Hematopoietic multipotent progenitor cell treated with erythropoietin and hydrocortisone succinate and interleukin-3 and kit ligand, for 15 days (in vitro differentiated cells): ENCODE measurements at regions not wholly inside any gene's neighbourhood (a gene's known extent, or its start where the extent isn't known, plus 50 kb on each side); places are given as distances from the start of the nearest gene placed in this dataset.

Experiments
- DNase-seq: peaks from one replicate; pipeline ENCODE4 v3.0.0-alpha.2; 2015; ENCODE audit warnings: low spot score

DNA sequence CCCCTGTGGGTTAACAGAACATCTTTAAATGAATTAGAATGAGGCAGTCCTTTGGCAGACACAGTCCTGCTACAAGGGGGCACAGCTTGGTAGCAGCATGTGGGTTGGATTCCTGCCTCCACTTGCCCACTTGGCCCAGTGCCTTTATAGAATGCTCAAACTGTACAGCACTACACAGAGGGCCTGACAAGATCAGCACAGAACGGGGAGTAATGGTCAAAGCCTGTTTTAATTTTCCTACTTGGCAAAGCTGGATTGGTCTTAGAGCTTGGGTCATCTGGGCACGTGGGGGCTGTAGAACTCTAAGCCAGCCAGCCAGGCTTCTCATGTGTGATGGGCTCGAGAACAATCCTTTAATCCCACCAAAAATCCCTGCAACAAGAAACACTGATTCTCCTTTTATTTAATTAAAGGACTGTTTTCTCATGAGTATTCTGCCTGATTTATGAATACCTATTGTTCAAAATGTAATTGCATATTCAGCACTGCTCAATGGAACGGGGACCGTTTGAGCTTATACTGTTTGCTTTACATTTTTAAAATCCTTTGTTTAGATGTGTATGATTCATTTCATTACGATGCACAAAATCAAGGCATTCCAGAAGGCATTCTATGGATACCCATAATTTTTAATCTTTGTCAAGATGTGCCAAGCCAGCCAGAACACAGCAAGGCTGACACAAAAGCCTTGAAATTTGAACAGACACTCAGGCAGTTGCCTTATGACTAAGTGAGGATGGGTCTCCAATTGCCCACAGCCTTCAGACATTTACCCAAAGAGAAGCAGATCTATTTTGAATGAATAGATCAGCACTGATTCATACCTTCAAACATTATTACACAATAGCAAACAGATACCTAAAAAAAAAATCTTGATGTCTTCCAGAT is 249.3 kb upstream of the TGFBR2 start:
- DNase-seq = no peak

DNA sequence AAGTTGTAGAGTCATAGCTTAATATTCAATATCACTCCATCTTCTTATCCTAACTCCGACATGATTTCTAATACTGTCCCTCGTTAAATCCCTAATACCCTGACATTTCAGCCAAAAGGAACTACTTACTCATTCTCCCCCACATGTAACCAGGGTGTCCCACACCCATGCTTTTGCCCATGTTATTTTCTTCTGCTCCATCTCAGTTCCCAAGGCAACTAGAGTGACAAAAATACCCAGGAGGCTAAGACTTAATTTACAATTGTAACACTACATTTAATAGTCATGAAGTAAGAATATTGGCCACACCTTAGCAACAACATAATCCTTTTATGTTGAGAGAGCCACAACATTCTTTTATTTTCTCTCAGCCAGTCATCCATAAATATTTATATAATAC is 248.5 kb upstream of the TGFBR2 start:
- DNase-seq = no peak

DNA sequence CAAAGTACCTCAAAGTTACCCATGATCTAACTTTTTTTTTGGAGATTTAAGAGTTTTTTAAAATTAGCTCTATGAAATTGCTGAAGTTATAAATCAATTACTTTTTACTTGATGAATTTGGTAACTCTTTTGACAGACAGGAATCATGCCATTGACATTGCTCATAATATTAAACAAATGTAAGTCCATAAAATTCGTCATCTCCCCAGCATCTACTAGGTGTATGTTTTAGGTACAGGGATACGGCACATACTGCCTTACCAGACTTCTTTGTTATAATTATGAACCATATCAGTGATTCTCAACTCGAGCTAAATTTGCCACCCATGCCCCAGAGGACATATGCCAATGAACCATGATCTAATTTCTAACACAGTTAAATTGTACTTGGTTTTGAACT is 247.5 kb upstream of the TGFBR2 start:
- no peak for DNase-seq

DNA sequence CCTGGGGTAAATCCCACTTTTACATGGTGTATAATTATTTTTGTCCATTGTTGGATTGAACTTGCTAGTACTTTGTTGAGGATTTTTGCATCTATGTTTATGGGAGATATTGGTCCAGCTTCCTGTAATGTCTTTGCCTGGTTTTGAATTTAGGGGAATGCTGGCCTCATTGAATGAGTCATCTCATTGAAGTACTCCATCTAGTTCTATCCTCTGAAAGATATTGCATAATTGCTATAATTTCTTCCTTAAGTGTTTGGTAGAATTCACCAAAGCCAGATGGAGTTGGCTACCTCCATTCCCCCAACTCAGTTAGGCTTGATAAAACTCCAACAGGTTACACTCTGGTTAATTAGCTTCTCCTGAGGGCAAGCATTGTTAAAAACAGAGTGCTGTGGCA is 237.4 kb upstream of the TGFBR2 start:
- no peak for DNase-seq

DNA sequence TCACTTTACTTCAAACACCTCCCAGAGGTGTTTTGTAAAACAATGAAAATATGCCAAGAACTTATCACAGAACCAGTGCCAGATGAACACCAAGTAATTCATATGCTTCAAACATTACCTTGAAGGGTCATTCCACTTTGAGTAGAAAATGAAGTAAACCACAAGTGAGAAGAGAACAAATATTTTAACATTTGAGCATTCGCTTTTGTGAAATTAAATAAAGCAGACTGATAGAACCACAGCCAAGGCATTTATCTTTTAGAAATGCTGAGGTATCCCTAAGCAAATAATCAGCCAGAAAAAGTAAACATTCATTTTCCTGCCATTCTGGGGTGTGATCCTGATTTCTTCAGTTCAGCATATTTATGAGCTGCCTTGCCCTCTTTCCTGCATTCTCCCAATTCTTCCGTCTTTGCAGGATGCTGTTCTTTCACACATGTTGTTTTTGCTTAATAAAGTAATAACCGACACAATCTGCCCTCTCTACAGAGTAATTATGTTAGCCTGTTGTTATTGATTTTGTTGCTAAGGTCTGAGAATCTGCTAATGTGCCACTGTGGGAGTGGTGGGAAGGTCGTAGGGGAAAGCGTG is 235.6 kb upstream of the TGFBR2 start:
- no peak for DNase-seq

DNA sequence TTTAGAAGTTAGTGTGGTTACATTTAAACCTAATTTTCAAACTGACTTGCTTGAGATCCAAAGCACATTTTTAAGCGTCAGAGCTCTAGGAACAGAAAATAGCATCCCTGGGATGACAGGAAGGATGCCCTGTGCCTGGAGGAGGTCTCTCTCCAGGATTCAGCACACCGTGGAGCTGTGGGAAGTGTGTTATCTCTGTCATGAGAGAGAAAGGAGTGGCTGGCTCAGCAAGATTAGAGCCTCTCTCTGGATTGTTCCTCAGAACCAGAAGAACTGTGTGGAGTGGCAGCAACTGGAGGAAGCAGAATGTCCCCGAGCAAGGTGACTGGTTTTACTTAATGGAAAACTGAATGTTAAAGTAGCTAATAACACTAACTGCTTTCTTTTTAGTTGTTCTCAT is 233.6 kb upstream of the TGFBR2 start:
- DNase-seq = no peak

DNA sequence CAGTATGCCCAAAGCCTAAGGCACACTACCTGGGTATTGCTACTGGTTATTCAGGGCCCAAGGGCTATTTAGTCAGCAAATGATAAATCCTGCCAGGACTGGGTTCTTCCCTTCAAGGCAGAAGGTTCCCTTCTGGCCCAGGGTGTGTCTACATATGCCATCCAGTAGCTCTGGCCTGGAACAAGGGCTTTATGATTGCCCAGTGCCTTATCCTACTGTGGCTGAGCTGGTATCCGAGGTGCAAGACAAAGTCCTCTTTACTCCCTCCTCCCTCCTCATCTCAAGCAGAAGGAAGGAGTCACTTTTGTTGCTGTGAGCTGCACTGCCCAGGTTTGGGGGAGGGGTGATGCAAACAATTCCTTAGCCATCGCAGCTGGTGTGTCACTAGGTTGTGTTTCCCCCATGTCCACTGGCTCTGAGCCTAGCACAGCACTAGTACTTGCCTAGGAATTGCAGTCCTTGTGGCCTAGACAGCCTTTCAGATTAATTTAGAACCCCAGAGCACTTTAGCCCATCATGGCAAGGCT is 221.8 kb upstream of the TGFBR2 start:
- no peak for DNase-seq

DNA sequence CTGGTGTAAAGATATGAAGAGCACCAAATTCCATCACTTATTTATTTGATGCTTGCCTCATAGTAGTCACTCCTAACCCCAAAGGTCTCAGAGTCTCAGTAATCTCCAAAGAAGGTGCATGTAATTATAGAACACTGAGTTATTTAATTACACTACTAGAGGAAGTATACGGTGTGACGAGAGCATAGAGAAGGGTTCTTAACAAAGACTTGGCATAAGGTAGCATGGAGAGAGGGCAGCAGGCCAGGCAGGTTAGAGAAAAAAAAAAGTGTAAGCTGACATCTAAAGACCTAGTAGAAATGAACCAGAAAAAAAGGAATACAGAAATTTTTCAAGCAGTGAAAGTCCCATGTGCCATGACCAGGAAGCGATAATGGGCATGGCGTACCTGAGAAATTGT is 213.3 kb upstream of the TGFBR2 start:
- no peak for DNase-seq

DNA sequence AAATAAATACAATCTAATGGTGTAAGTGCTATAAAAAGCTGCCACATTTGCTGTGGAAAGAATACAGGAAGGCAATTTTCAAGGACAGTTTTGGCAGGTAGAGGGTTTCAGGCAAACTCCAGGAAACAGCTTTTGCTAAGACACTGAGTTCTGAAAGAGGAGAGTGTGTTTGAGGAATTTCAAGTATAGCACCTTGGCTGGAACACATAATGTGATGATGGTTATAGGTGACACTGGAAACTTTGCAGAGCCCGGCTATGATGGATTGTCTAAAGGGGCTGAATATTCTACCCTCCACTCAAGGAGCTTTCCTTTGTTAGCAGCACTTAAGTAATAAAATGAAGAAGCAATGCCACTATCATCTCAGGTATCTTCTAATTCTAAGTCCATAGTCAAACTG is 209.4 kb upstream of the TGFBR2 start:
- no peak for DNase-seq

DNA sequence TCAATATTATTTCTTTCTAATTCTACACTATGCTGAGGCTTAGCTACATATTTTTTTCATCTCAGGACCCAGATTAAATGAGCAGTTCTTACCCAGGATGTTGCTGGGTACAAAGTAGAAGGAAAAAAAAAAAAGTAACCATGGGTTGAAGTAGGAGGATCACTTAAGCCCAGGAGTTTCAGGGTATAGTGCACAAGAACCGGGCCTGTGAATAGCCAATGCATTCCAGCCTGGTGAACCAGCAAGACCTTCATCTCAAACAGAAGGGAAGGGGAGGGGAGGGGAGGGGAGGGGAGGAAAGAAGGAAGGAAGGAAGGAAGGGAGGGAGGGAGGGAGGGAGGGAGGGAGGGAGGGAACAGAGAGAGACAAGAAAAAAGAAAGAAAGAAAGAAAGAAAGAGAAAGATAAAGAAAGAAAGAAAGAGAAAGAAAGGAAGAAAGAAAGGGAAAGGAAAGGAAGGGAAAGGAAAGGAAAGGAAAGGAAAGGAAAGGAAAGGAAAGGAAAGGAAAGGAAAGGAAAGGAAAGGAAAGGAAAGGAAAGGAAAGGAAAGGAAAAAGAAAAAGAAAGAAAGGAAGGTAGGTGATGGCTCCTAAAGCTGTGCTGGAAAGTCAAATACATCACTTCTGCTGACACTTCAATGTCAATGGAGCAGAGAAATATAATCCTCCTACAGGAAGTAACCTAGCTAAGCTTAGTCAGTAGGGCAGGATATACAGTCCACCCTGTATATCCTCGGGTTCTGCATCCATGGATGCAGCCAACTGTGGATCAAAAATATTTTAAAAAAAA is 206.8 kb upstream of the TGFBR2 start:
- no peak for DNase-seq

DNA sequence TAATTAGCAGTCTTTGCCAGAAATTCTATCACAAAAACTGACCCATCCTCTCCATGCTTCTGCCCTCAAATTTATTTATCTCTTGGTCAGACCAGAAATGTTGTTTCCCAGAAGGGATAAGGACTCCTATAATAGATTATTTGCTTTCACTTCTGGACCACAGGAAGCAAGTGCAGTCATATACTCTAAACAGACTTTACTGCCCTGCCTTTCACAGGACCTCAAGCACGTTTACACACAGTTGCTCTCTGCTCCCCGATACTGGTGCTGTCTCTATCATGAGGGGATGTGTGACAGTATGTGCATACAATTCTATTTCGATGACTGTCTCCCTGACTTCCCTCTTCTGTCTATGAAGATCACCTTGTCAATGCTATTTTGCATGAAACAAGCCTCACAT is 205.5 kb upstream of the TGFBR2 start:
- DNase-seq = no peak

DNA sequence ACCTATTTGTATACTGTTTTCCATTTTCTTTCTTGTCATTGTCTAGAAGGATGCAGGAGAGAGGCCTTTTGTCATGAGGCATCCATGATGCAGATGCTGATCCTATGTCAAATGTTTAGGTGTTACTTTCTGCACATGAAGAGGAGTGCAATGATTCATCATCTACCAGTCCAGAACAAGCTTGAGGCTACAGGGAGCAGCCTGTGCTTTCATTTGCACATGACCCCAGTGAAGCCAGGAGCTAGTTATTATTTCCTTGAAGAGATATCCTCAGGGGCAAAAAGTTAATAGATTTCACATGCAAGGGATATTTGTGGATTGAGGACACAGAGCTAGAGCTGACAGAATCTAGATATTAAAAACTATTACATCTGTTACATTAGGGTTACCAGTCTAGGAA is 204.4 kb upstream of the TGFBR2 start:
- no peak for DNase-seq

DNA sequence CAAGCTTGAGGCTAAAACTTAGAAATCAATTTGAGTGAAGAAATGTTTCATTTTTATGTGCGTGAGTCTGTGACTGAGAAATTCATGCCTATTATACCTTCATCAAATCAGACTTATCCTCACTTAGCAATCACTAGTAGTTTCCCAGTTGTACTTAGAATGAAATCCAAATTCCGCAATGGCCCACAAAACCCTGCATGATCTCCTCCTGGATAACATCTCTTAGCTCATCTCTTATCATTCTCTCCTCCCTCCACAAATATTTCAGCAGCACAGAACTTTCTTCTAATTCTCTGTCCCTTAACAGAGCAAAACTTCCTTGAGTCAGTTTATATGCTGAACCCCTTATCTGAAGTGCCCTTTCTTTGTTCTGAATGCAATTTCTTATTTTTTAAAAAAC is 198.8 kb upstream of the TGFBR2 start:
- DNase-seq = no peak

DNA sequence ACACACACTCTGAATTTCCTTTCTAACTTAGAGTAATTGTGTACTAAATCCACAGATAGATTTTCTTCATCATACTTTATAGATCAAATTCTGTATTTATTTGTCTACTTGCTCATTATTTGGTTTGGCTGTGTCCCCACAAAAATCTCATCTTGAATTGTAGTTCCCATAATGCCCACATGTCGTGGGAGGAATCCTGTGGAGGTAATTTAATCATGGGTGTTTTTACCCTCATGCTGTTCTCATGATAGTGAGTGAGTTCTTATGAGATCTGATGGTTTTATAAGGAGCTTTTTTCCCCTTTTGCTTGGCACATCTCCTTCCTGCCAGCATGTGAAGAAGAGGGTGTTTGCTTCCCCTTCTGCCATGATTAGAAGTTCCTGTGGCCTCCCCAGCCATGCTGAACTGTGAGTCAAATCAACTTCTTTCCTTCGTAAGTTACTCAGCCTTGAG is 198.3 kb upstream of the TGFBR2 start:
- DNase-seq = no peak

DNA sequence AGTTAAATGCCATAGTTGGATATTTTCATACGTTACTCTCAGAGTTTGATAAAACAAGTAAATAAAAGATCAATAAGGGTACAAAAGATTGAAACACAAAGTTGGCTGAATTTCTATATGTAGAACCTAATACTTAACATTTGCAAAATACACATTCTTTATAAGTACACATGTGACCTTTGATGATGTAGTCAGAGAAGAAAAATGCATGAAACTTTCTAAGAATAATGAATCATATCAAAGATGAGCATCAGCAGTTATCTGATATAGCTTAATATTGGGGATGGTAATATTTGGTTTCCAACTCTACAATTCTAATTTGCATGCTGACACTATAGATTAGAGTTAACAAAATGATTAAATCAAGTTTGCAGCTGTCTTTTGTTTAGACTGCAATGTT is 188.0 kb upstream of the TGFBR2 start:
- DNase-seq = no peak

DNA sequence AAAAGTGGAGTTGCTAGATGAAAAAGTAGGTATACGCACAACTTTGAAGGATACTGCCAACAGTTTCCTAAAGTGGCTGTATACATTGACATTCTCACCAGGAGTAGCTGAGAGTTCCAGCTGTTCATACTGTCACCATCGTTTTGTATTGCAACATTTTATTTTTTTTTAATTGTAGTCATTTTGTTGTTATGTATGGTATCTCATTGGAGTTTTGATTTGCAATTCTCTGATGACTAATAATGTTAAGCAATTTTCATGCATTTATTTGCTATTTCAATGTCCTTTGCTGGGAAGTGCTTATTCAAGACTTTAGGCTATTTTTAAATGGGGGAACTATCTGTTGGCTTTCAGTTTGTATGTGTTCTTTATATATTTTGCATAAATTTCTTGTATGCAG is 185.1 kb upstream of the TGFBR2 start:
- DNase-seq = no peak

DNA sequence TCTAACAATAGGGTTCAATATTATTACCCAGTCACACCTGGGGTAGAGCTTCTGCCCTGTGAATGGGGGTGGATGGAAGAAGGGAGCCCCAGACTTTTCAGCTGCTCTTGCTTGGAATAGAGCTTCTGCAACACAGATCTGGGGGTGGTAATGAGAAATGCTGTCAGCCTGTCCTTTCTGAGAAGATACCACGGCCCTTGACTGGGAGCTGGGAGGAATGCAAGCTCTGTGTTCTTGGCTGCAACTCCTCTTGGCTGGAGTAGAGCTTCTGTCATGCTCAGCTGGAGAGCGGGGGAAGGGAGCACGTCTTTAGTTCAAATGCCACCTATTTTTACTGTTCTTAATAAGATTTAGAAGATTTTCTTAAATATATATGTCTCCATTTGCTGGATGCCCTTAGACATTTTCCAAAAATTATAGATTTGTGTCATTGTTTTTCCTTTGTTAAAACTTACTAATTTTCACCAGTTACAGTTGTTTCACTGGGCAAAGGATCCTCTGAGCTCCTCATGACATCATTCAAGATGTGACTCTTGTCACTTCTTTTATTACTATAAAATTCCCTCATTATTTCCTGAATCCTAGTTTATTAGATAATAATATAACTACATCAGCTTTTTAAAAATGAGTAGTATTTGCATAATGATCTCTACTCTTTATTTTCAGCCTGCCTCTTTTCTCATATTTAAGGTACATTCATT is 180.0 kb upstream of the TGFBR2 start:
- no peak for DNase-seq

DNA sequence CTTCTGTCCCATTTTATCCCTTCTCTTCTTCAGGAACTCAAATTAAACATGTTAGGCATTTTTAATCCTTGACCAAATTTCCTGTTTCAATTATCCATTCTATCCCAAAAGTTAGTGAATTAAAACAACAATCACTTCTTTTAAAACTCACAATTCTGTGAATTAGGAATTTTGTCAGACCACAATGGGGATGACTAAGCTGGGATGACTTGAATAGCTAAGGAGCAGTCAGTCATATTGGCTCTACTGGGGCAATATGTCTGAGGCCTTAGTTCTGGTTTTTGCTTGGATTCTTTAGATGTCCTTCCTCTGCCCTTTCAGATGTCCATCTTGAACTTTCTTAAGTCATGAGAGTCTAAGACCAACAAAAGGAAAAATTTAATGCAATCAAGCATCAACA is 178.2 kb upstream of the TGFBR2 start:
- no peak for DNase-seq

DNA sequence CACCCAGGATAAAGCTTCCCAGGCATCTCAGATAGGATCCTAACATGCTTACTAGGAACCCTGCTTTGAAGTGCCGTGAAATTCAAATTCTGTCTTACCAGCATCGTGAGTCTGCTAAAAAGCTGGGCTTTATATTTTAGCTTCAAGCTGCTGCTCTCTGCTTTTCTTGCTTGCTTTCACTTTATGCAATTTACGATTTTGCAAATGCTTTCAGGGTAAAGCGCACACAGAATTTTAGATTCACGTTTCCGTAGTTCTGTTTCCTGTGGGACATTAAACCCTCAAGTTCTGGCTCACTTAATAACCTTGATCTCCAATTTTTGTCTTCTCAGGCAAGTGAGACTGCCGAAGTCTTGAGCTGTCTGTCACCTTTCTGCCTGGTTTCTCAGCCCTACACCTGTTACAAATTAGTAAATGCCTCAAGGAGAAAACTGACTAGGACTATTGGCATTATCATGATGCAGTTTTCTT is 170.5 kb upstream of the TGFBR2 start:
- no peak for DNase-seq

DNA sequence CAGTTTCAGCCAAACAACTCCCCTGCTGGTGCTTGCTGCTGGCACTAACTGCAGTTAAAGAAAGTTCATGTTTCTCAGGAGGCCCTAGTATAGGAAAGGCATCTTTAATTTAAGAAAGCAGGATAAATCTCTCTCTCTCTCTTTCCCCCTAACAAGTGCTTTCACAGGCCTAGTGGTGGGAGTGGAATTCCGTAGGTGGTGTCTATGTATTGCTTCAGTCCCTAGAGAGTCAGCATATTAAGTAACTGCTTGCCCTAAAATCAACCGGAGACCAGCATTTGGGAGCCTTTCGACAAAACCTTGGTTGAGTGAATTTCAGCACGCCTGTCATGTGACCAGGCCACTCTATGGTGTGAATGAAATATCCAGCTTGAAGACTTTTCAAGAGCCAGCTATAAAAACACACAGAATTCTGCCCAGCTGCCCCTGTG is 169.2 kb upstream of the TGFBR2 start:
- no peak for DNase-seq

DNA sequence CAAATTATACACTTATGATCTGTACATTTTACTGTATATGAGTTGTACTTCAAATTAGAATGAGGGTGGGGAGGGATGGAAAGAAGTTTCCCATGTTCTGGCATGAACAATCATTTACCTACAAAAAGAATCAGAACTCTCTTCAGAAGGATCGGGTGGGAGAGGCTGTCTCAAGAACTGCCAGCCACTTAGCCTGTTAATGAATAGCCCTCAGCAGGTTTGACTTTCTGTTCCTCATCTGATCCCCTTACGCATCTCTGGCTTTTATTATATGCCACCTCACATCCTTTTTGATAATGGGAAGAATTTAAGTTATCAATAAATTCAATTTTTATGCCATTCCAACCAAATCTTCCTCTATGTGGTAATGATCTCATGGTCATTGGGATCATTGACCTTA is 168.3 kb upstream of the TGFBR2 start:
- no peak for DNase-seq

DNA sequence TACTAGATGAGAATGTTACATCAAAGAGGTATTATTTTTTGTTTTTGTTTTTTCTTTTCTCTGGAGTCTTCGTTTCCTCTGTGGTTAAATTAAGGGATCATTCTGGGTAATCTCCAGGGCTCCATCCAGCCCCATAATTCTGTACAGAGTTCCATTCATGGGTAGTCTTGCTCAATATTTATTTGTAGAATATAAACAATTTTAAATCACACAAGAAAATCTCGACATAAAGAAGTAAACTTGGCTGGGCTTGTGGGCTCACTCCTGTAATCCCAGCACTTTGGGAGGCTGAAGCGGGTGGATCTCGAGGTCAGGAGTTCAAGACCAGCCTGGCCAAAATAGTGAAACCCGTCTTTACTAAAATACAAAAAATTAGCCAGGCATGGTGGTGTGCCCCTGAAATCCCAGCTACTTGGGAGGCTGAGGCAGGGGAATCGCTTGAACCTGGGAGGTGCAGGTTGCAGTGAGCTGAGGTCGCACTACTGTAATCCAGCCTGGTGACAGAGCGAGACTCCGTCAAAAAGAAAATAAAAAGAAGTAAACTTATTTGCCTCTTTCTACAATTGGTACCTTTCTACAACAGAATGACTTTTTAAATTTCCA is 166.8 kb upstream of the TGFBR2 start:
- DNase-seq = no peak
